SK-N-MC (cell line): ENCODE measurements at regions not wholly inside any gene's neighbourhood (a gene's known extent, or its start where the extent isn't known, plus 50 kb on each side); places are given as distances from the start of the nearest gene placed in this dataset.

Experiments
- EZH2 ChIP-seq: fragments of 200-600 bp; sonication (generic); IDR thresholded peaks from one replicate; pipeline ENCODE4 v1.6.1; 2017; ENCODE audit warnings: antibody characterized with exemption
- FOXP2 ChIP-seq: optimal IDR thresholded peaks from 2 replicates; pipeline ENCODE3; 2011; ENCODE audit warnings: mild to moderate bottlenecking, moderate library complexity; ENCODE audit not compliant: insufficient read depth; ENCODE audit errors: extremely low read length, control extremely low read depth
- POLR2AphosphoS5 ChIP-seq: IDR thresholded peaks from 2 replicates; pipeline ENCODE4 v1.6.1; 2012; ENCODE audit warnings: mild to moderate bottlenecking, low read depth, low read length, borderline replicate concordance

DNA sequence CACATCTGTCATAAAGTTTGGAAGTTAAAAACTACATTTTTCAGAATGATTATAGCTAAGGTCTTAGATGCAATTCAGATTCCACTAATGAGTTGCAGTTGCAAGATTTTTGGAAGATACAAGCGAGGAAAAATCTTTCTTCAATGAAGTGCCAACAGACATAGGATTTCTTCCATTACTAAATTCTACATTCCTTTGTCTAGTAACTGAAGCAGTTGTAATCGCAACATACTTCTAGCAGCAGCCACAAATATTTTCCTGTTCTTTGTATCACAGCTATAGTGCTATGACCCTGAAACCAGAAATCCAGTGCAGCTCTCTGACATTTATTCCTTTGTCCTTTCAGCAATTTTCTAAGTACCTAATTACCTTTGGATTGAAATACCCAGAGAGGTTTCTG, 225.2 kb upstream of the SLIT2 start:
- no peak for TF ChIP-seq POLR2AphosphoS5
- TF ChIP-seq EZH2 = no peak
- TF ChIP-seq FOXP2 = no peak
